ENCODE measurements at regions not wholly inside any gene's neighbourhood (a gene's known extent, or its start where the extent isn't known, plus 50 kb on each side); places are given as distances from the start of the nearest gene placed in this dataset.

DNA sequence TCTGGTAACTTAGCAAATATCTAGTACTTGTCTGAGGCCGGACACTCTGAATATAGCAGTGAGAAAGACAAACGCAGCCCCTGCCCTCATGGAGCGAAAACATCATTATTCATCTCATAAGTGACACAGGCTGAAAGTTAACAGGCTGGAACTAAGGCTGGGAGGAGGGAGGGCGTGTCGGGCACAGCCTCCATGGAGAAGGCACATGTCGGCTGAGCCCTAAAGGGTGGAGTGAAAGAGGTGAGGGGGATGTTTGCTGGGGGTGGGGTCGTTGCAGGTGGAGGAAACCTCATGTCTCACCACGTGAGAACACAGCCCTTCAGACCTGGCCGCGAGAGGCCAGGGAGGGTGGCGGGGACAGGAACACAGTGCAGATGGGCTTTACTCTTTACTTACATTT is 108.8 kb upstream of the FOXC1 start:
- TF ChIP-seq, protein P1, sequence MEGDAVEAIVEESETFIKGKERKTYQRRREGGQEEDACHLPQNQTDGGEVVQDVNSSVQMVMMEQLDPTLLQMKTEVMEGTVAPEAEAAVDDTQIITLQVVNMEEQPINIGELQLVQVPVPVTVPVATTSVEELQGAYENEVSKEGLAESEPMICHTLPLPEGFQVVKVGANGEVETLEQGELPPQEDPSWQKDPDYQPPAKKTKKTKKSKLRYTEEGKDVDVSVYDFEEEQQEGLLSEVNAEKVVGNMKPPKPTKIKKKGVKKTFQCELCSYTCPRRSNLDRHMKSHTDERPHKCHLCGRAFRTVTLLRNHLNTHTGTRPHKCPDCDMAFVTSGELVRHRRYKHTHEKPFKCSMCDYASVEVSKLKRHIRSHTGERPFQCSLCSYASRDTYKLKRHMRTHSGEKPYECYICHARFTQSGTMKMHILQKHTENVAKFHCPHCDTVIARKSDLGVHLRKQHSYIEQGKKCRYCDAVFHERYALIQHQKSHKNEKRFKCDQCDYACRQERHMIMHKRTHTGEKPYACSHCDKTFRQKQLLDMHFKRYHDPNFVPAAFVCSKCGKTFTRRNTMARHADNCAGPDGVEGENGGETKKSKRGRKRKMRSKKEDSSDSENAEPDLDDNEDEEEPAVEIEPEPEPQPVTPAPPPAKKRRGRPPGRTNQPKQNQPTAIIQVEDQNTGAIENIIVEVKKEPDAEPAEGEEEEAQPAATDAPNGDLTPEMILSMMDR (IDR thresholded peaks at IDR 0.05; ENCODE audit: unreplicated experiment in 3 of 3), result no peak
- Mint-ChIP-seq H3K27ac (peak overlapping the region in 2 of 3 experiments; percentile 49 to 94), H3K27me3 (ENCODE audit: low read depth) (peaks cover 20% of the 10 kb centered on the region), H3K4me3 (no peak overlapping the region), H3K4me1 (peaks cover 45% of the 10 kb centered on the region), H3K9me3 (peaks cover 4% of the 10 kb centered on the region), H3K36me3 (ENCODE audit: low read depth) (no peaks in the 10 kb centered on the region)

DNA sequence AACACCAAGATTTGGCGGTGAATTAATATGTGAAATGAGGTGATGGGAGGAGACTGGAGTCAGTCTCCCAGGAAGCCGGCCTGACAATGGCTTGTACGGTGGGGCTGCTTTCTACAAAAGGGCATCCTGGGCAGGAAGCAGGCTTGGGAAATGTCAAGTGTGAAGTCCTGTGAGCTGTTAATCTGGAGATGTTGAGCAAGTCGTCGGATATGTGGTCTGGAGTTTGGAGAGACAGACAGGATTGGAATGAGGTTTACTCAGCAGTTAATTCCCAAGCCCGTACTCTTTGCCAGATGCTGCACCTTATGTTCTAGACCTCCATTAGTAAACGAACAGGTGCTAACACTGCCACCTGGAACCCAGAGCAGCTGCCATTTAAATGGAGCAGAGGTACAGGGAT is 107.7 kb upstream of the FOXC1 start:
- Mint-ChIP-seq H3K9me3 (no peaks in the 10 kb centered on the region), H3K27me3 (ENCODE audit: low read depth) (peaks cover 16% of the 10 kb centered on the region), H3K4me3 (no peak overlapping the region), H3K27ac (no peak overlapping the region), H3K36me3 (ENCODE audit: low read depth) (no peaks in the 10 kb centered on the region), H3K4me1 (peaks cover 45% of the 10 kb centered on the region)
- TF ChIP-seq, protein P1 (IDR thresholded peaks at IDR 0.05; ENCODE audit: unreplicated experiment in 3 of 3), result no peak

DNA sequence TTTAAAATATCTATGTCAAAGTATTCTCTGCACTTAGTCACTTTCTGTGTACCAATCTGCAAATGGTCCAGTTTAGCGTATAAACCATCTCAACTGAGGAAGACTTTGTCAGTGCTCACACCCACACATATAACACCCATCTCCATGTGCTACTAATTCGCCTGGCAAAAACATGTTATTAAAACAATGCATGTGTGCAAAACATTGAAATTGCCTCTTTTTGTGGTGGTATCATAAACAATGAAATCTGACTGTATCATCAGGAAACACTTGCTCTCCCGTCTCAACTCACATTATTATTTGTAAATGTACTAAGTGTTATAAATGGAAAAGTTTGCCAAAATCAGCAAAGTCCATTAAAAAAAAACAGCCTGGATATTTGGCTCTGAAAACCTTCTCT is 105.9 kb upstream of the FOXC1 start:
- no peaks in the 10 kb centered on the region for H3K36me3 Mint-ChIP-seq (ENCODE audit: low read depth)
- TF ChIP-seq, protein P1 (IDR thresholded peaks at IDR 0.05; ENCODE audit: unreplicated experiment in 3 of 3), result no peak
- peaks cover 16% of the 10 kb centered on the region for H3K27me3 Mint-ChIP-seq (ENCODE audit: low read depth)
- H3K9me3 Mint-ChIP-seq, result no peaks in the 10 kb centered on the region
- peak overlapping the region in 2 of 3 experiments; percentile 52 to 61 for H3K27ac Mint-ChIP-seq
- H3K4me1 Mint-ChIP-seq, result peaks cover 39% of the 10 kb centered on the region
- H3K4me3 Mint-ChIP-seq, result no peak overlapping the region

DNA sequence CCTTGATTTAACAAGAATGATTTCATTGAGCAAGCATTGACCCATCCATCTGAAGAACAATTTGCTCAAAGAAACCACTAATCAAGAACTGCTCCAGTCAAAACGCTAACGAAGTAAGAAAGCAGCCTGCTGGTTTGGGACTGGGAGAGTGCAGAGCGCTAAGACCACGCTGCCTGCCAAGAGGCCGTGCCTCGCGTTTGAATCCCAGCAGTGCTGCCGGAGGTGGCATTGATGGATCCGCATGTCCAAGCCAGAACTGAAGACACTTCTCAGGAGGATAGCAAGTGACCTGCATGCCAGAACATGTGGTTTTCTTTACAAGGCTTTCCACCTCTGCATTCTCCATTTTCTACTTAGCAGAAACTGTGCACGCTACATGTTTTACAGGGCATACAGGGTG is 105.2 kb upstream of the FOXC1 start:
- TF ChIP-seq, protein P1 (IDR thresholded peaks at IDR 0.05; ENCODE audit: unreplicated experiment in 3 of 3), result no peak
- peak overlapping the region in 1 of 3 experiments; percentile 61 for H3K27ac Mint-ChIP-seq
- H3K27me3 Mint-ChIP-seq (ENCODE audit: low read depth), result peaks cover 16% of the 10 kb centered on the region
- no peaks in the 10 kb centered on the region for H3K9me3 Mint-ChIP-seq
- peaks cover 38% of the 10 kb centered on the region for H3K4me1 Mint-ChIP-seq
- no peaks in the 10 kb centered on the region for H3K36me3 Mint-ChIP-seq (ENCODE audit: low read depth)
- H3K4me3 Mint-ChIP-seq, result no peak overlapping the region

DNA sequence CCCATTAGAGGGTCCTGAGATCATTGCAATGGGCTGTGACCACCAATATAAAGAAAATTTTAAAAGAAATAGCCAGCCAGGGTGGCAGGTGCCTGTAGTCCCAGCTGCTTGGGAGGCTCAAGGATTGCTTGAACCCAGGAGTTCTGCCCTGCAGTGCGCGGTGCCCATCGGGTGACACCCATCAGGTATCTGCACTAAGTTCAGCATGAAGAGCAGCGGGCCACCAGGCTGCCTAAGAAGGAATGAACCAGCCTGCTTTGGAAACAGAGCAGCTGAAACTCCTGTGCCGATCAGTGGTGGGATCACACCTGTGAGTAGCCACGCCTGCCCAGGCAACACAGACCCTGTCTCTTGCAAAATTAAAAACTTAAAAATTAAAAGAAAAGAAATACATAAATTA is 102.5 kb upstream of the FOXC1 start:
- H3K27ac Mint-ChIP-seq, result no peak overlapping the region

DNA sequence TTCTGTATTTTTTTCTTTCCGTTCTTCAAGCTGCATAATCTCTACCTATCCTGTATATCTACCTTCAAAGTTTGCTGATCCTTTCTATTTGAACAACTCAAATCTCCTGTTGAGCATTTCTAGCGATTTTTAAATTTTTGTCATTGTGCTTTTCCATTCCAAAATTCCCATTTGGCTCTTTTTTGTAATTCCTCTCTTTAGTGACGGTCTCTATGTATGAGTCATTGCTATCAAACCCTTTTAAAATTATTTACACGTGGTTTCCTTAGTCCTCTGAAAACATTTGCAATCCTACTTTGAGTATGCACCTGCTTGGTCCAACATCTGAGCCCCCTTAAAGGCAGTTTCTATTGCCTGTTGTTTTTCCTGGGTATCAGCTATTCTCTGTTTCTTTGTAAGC is 100.5 kb upstream of the FOXC1 start:
- no peak overlapping the region for H3K27ac Mint-ChIP-seq
- H3K27me3 Mint-ChIP-seq (ENCODE audit: low read depth), result peaks cover under 1% of the 10 kb centered on the region
- H3K9me3 Mint-ChIP-seq, result no peaks in the 10 kb centered on the region
- no peaks in the 10 kb centered on the region for H3K36me3 Mint-ChIP-seq (ENCODE audit: low read depth)
- H3K4me1 Mint-ChIP-seq, result peaks cover 14% of the 10 kb centered on the region
- H3K4me3 Mint-ChIP-seq, result no peak overlapping the region
- TF ChIP-seq, protein P1 (IDR thresholded peaks at IDR 0.05; ENCODE audit: unreplicated experiment in 3 of 3), result no peak

More for the DNA sequence above, 102.5 kb upstream of the FOXC1 start:
- H3K36me3 Mint-ChIP-seq (ENCODE audit: low read depth), result no peaks in the 10 kb centered on the region
- peaks cover 5% of the 10 kb centered on the region for H3K27me3 Mint-ChIP-seq (ENCODE audit: low read depth)
- TF ChIP-seq, protein P1 (IDR thresholded peaks at IDR 0.05; ENCODE audit: unreplicated experiment in 3 of 3), result no peak
- peaks cover 17% of the 10 kb centered on the region for H3K4me1 Mint-ChIP-seq
- no peak overlapping the region for H3K4me3 Mint-ChIP-seq
- no peaks in the 10 kb centered on the region for H3K9me3 Mint-ChIP-seq

Data from nephron (organoid).